H1 (cell line): ENCODE measurements at regions not wholly inside any gene's neighbourhood (a gene's known extent, or its start where the extent isn't known, plus 50 kb on each side); places are given as distances from the start of the nearest gene placed in this dataset.

ENCODE experiments used
- CTCF ChIA-PET: fragments of 300-600 bp; sonication (Branson Sonifier 250); formaldehyde crosslinking; loops from one replicate; lab custom pipeline; 2021; ENCODE audit not compliant: partially characterized antibody; lab: Charles Lee
- POLR2A ChIA-PET: fragments of 300-600 bp; sonication (Branson Sonifier 250); formaldehyde crosslinking; loops from one replicate; lab custom pipeline; 2021; ENCODE audit warnings: inconsistent platforms; ENCODE audit not compliant: partially characterized antibody; lab: Charles Lee
- DNase-seq, 2 experiments: peaks; one replicate each; pipeline versions ENCODE4 v3.0.0 to v3.0.0-alpha.2; 2010 to 2022; ENCODE audit warnings: low spot score in 2 of 2, low read depth in 1 of 2, mixed read lengths in 1 of 2
- FAIRE-seq: peaks from 2 replicates; lab custom pipeline; 2011; peaks lifted over from hg19 to GRCh38; lab: Jason Lieb, UNC
- H2AFZ ChIP-seq: 2 replicates; pipeline ENCODE4 v1.8.1; 2012; ENCODE audit warnings: low read length, inconsistent platforms
- H2AK5ac ChIP-seq: 2 replicates; pipeline ENCODE4 v1.6.1; 2013; ENCODE audit warnings: low read depth, low read length
- H2BK120ac ChIP-seq: replicated peaks from 2 replicates; pipeline ENCODE3; 2013; ENCODE audit warnings: low read depth, low read length, inconsistent platforms
- H2BK12ac ChIP-seq: 2 replicates; pipeline ENCODE4 v1.6.1; 2013; ENCODE audit warnings: low read depth, low read length
- H2BK15ac ChIP-seq: 2 replicates; pipeline ENCODE4 v1.6.1; 2013; ENCODE audit warnings: low read length
- H2BK20ac ChIP-seq: 2 replicates; pipeline ENCODE4 v1.6.1; 2013; ENCODE audit warnings: low read length
- H2BK5ac ChIP-seq: 2 replicates; pipeline ENCODE4 v1.6.1; 2013; ENCODE audit warnings: low read depth, low read length
- H3K14ac ChIP-seq: 2 replicates; pipeline ENCODE4 v1.6.1; 2013; ENCODE audit warnings: inconsistent platforms; ENCODE audit not compliant: insufficient read length
- H3K18ac ChIP-seq: 2 replicates; pipeline ENCODE4 v1.6.1; 2013; ENCODE audit warnings: low read length; ENCODE audit errors: extremely low read depth
- H3K23ac ChIP-seq: 2 replicates; pipeline ENCODE4 v1.6.1; 2013; ENCODE audit warnings: inconsistent platforms; ENCODE audit not compliant: insufficient read length
- H3K23me2 ChIP-seq: 2 replicates; pipeline ENCODE4 v1.6.1; 2013; ENCODE audit warnings: low read depth, low read length
- H3K27ac ChIP-seq: 2 replicates; pipeline ENCODE4 v1.6.1; 2011; ENCODE audit warnings: low read depth, low read length, inconsistent platforms
- H3K27me3 ChIP-seq, 4 experiments: replicated peaks in 1 of 4; 1 replicate in 1 of 4; 2 replicates in 3 of 4; pipeline versions ENCODE4 v1.6.1 to v1.8.1; 2011 to 2013; ENCODE audit warnings: low read length in 3 of 4, mild to moderate bottlenecking in 3 of 4, inconsistent platforms in 2 of 4, mixed read lengths in 2 of 4, moderate library complexity in 1 of 4; ENCODE audit not compliant: control insufficient read depth in 3 of 4, insufficient read depth in 3 of 4; ENCODE audit errors: extremely low read depth in 1 of 4
- H3K36me3 ChIP-seq, 4 experiments: 2 replicates each; pipeline versions ENCODE4 v1.6.1 to v1.8.1; 2011 to 2013; ENCODE audit warnings: mild to moderate bottlenecking in 4 of 4, low read length in 3 of 4, moderate library complexity in 2 of 4, control low read depth in 1 of 4, inconsistent platforms in 1 of 4; ENCODE audit not compliant: insufficient read depth in 4 of 4, control insufficient read depth in 2 of 4
- H3K4ac ChIP-seq: replicated peaks from 2 replicates; pipeline ENCODE3; 2013; ENCODE audit warnings: low read length, low read depth, mixed read lengths, inconsistent platforms; ENCODE audit not compliant: insufficient read length
- H3K4me1 ChIP-seq, 4 experiments: replicated peaks in 1 of 4; 1 replicate in 1 of 4; 2 replicates in 3 of 4; pipeline versions ENCODE4 v1.6.1 to v1.8.1; 2011 to 2013; ENCODE audit warnings: low read length in 3 of 4, inconsistent platforms in 2 of 4, mixed read lengths in 1 of 4; ENCODE audit not compliant: insufficient read depth in 4 of 4, control insufficient read depth in 3 of 4
- H3K4me2 ChIP-seq, 2 experiments: 2 replicates each; pipeline versions ENCODE4 v1.6.1 to v1.8.1; 2011 to 2013; ENCODE audit warnings: low read depth in 2 of 2, low read length in 2 of 2, control low read depth in 1 of 2, inconsistent platforms in 1 of 2, mild to moderate bottlenecking in 1 of 2; ENCODE audit not compliant: insufficient read depth in 1 of 2
- H3K4me3 ChIP-seq, 4 experiments: fragments of 200-600, 300-600 bp in 1 of 4; sonication (generic), shearing (Covaris generic), sonication (Bioruptor Twin) in 1 of 4; 2 replicates each; pipeline versions ENCODE4 v1.5.1 to v1.8.1; 2011 to 2016; ENCODE audit warnings: low read length in 4 of 4, low read depth in 3 of 4, control low read depth in 2 of 4, inconsistent platforms in 2 of 4, mild to moderate bottlenecking in 2 of 4, mixed read lengths in 1 of 4, moderate library complexity in 1 of 4; ENCODE audit not compliant: insufficient read depth in 2 of 4; ENCODE audit errors: extremely low read depth in 1 of 4
- H3K56ac ChIP-seq: replicated peaks from 2 replicates; pipeline ENCODE3; 2013; ENCODE audit warnings: low read depth, mild to moderate bottlenecking, mixed read lengths, low read length, inconsistent platforms; ENCODE audit not compliant: insufficient read length
- H3K79me1 ChIP-seq: 2 replicates; pipeline ENCODE4 v1.6.1; 2013; ENCODE audit warnings: low read depth, low read length, control low read depth
- H3K79me2 ChIP-seq, 2 experiments: 2 replicates each; pipeline versions ENCODE4 v1.6.1 to v1.8.1; 2012 to 2013; ENCODE audit warnings: low read length in 2 of 2, mild to moderate bottlenecking in 2 of 2, inconsistent platforms in 1 of 2; ENCODE audit not compliant: insufficient read depth in 2 of 2, control insufficient read depth in 1 of 2
- H3K9ac ChIP-seq, 4 experiments: replicated peaks in 1 of 4; 1 replicate in 1 of 4; 2 replicates in 3 of 4; pipeline versions ENCODE4 v1.6.1 to v1.8.1; 2011 to 2013; ENCODE audit warnings: low read depth in 3 of 4, low read length in 3 of 4, control low read depth in 2 of 4, mild to moderate bottlenecking in 2 of 4, moderate library complexity in 2 of 4, inconsistent platforms in 1 of 4; ENCODE audit errors: extremely low read depth in 1 of 4
- H3K9me3 ChIP-seq, 2 experiments: 2 replicates each; pipeline versions ENCODE4 v1.6.1 to v1.8.1; 2012 to 2013; ENCODE audit warnings: mild to moderate bottlenecking in 2 of 2, moderate library complexity in 2 of 2, control low read depth in 1 of 2, inconsistent platforms in 1 of 2, low read depth in 1 of 2, low read length in 1 of 2, mixed read lengths in 1 of 2; ENCODE audit not compliant: insufficient read depth in 2 of 2
- H4K20me1 ChIP-seq, 2 experiments: replicated peaks in 1 of 2; 2 replicates each; pipeline versions ENCODE3 to v1.8.1; 2011 to 2013; ENCODE audit warnings: inconsistent platforms in 2 of 2, low read length in 2 of 2, mild to moderate bottlenecking in 1 of 2; ENCODE audit not compliant: insufficient read depth in 2 of 2, control insufficient read depth in 1 of 2
- H4K5ac ChIP-seq: 2 replicates; pipeline ENCODE4 v1.6.1; 2013; ENCODE audit warnings: low read length, low read depth, mixed read lengths, inconsistent platforms; ENCODE audit not compliant: insufficient read length
- H4K8ac ChIP-seq: 2 replicates; pipeline ENCODE4 v1.8.0; 2013; ENCODE audit warnings: mild to moderate bottlenecking, moderate library complexity, low read length, inconsistent platforms; ENCODE audit not compliant: insufficient read depth; ENCODE audit errors: extremely low read depth
- H4K91ac ChIP-seq: replicated peaks from 2 replicates; pipeline ENCODE3; 2013; ENCODE audit warnings: low read length, mixed read lengths, inconsistent platforms; ENCODE audit not compliant: insufficient read length
- KDM4A ChIP-seq: IDR thresholded peaks from one replicate; pipeline ENCODE4 v1.7.1; 2012; ENCODE audit warnings: low read depth, mild to moderate bottlenecking, moderate library complexity, low read length, inconsistent platforms; ENCODE audit not compliant: severe bottlenecking
- PHF8 ChIP-seq: fragments of 200-600 bp; sonication (generic); conservative IDR thresholded peaks from 2 replicates; pipeline ENCODE4 v1.7.1; 2012; ENCODE audit warnings: low read depth, mild to moderate bottlenecking, inconsistent platforms, low read length, moderate library complexity
- SAP30 ChIP-seq: fragments of 300-600 bp; sonication (generic); IDR thresholded peaks from 2 replicates; pipeline ENCODE4 v1.7.1; 2012; ENCODE audit warnings: low read length, moderate library complexity, mild to moderate bottlenecking, inconsistent platforms; ENCODE audit not compliant: insufficient read depth, insufficient replicate concordance
- SIN3A ChIP-seq, 2 experiments: IDR thresholded peaks in 1 of 2; conservative IDR thresholded peaks in 1 of 2; 2 replicates each; pipeline ENCODE4 v1.6.1; 2011 to 2012; ENCODE audit warnings: low read length in 2 of 2, improper control_type of control experiment in 1 of 2, low read depth in 1 of 2, mild to moderate bottlenecking in 1 of 2
- WGBS, 2 experiments: shearing (Covaris generic) in 1 of 2; methylation state at CpG; one replicate each; pipeline versions ENCODE4 v1.1.6 to v1.1.7; 2013 to 2015; ENCODE audit warnings: low lambda C conversion rate in 2 of 2, mixed read lengths in 2 of 2, inconsistent platforms in 1 of 2, low coverage in 1 of 2, missing lambda C conversion rate in 1 of 2; ENCODE audit not compliant: insufficient replicate concordance in 2 of 2, insufficient coverage in 1 of 2, insufficient read length in 1 of 2; ENCODE audit errors: extremely low coverage in 1 of 2, missing lambda C conversion rate in 1 of 2; 5-methylcytosine and 5-hydroxymethylcytosine counted together

DNA sequence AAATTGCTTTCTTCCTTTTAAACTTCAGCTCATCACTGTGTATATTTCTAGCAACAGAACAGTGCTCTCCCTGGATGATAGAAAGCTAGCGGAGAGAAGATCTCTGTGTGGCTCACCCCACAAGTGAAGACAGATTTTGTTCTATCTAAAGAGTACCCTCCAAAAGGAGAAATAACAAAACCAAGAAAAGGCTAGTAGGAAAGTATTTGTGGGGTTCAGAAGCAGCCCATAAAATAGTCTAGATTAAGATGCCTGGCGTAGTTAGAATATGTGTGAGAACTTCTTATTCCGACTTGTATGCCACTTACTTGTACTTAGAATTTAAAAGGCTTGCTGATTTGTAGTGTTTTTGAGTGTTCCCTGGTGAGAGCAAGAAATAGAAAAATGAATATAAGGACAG is 214.9 kb upstream of the IL12A start:
- H3K14ac ChIP-seq = no peak overlapping the region
- H3K79me1 ChIP-seq = no peaks in the 10 kb centered on the region; the same call in 1 of the 2 replicates
- H3K9ac ChIP-seq = no peak overlapping the region
- no peak overlapping the region for H3K4me2 ChIP-seq
- H3K9me3 ChIP-seq = no peaks in the 10 kb centered on the region
- no peaks in the 10 kb centered on the region for H4K20me1 ChIP-seq
- H3K56ac ChIP-seq = no peak overlapping the region
- FAIRE-seq (no peak), DNase-seq (no peak)
- H3K23ac ChIP-seq = no peak overlapping the region
- no peak overlapping the region for H3K4me3 ChIP-seq
- no peak overlapping the region for H2BK20ac ChIP-seq
- no peak overlapping the region for H2BK15ac ChIP-seq
- H2BK12ac ChIP-seq = no peak overlapping the region
- H3K18ac ChIP-seq = no peak overlapping the region
- H3K23me2 ChIP-seq = no peaks in the 10 kb centered on the region; the same call in 1 of the 2 replicates
- H3K36me3 ChIP-seq = no peaks in the 10 kb centered on the region
- no peak overlapping the region for H2BK5ac ChIP-seq
- no peak overlapping the region for H3K4ac ChIP-seq
- 92% methylated on average over 3 of the region's 3 CpGs; no CpG with 5 or more reads in 1 of the 2 experiments for WGBS, 2 experiments
- no peak overlapping the region for H2BK120ac ChIP-seq
- no peak overlapping the region for H4K91ac ChIP-seq
- ChIA-PET POLR2A (interaction anchor here (0.7 to 0.9 kb wide), 2 partner anchors 10 to 41 kb away, joined by 3 read pairs; no protein-coding TSS in a partner anchor), CTCF (interaction anchor here (1.5 kb wide), 1 partner anchor 41 kb away, joined by 4 read pairs; no protein-coding TSS in a partner anchor)
- no peak overlapping the region for H4K5ac ChIP-seq
- H4K8ac ChIP-seq = no peak overlapping the region
- TF ChIP-seq SIN3A (conservative IDR thresholded peaks at IDR 0.05 in 1 of 2, IDR thresholded peaks at IDR 0.05 in 1 of 2; ENCODE audit: low read depth in 1 of 2, low read length in 2 of 2) (no peak), SAP30 (no peak), KDM4A (no peak), PHF8 (no peak)
- H3K4me1 ChIP-seq = peaks cover 0 to 12% (median 4%) of the 10 kb centered on the region in 4 experiments; a peak in 5 of 7 replicates
- no peak overlapping the region for H3K27ac ChIP-seq
- H2AK5ac ChIP-seq = no peak overlapping the region
- H3K79me2 ChIP-seq = 0 out of 4 replicates have a peak, but pooled peaks cover 0 to 3% of the 10 kb centered on the region in 2 experiments
- no peak overlapping the region for H2AFZ ChIP-seq
- no peaks in the 10 kb centered on the region for H3K27me3 ChIP-seq
